ENCODE measurements at regions not wholly inside any gene's neighbourhood (a gene's known extent, or its start where the extent isn't known, plus 50 kb on each side); places are given as distances from the start of the nearest gene placed in this dataset.

DNA sequence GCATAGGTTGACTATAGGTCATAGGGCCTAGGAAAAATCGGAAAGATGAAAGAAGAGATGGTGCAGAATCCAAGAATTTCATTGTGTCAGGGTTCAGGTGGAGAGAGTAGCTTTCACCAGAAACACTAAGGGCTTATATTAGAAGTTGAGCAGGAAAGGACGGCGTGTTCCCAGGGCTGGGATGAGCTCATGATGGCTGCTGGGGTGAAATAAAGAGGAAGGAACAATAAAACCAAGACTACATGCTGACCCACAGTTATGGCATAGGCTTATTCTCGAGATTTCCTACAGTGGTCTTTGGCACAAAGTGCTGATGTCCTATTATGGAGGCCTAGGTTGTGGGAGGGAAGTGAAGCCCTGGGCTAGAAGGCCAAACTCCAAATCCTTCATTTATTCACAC is 195.8 kb downstream of the PTEN start:
- TF ChIP-seq, protein P1, sequence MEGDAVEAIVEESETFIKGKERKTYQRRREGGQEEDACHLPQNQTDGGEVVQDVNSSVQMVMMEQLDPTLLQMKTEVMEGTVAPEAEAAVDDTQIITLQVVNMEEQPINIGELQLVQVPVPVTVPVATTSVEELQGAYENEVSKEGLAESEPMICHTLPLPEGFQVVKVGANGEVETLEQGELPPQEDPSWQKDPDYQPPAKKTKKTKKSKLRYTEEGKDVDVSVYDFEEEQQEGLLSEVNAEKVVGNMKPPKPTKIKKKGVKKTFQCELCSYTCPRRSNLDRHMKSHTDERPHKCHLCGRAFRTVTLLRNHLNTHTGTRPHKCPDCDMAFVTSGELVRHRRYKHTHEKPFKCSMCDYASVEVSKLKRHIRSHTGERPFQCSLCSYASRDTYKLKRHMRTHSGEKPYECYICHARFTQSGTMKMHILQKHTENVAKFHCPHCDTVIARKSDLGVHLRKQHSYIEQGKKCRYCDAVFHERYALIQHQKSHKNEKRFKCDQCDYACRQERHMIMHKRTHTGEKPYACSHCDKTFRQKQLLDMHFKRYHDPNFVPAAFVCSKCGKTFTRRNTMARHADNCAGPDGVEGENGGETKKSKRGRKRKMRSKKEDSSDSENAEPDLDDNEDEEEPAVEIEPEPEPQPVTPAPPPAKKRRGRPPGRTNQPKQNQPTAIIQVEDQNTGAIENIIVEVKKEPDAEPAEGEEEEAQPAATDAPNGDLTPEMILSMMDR (IDR thresholded peaks at IDR 0.05), result no peak
- no peak for TF ChIP-seq ZFX (IDR thresholded peaks at IDR 0.05; ENCODE audit: borderline replicate concordance)

All from 22Rv1 (cell line).